CD8-positive, alpha-beta memory T cell (primary cell): ENCODE measurements at regions not wholly inside any gene's neighbourhood (a gene's known extent, or its start where the extent isn't known, plus 50 kb on each side); places are given as distances from the start of the nearest gene placed in this dataset.

Experiments used
- CTCF ChIA-PET: fragments of 350-600 bp; sonication (Branson Sonifier 250); formaldehyde crosslinking; loops from one replicate; lab custom pipeline; 2021; ENCODE audit warnings: antibody characterized with exemption; lab: Charles Lee
- POLR2A ChIA-PET: fragments of 350-600 bp; sonication (Branson Sonifier 250); formaldehyde crosslinking; loops from one replicate; lab custom pipeline; 2021; ENCODE audit warnings: antibody characterized with exemption; lab: Charles Lee
- DNase-seq, 5 donors: peaks; one replicate each; pipeline versions ENCODE4 v3.0.0 to v3.0.0-alpha.2; 2020 to 2022; ENCODE audit warnings: mixed read lengths in 1 of 5
- H3K27ac ChIP-seq: one replicate; pipeline ENCODE4 v1.7.0; 2013; ENCODE audit warnings: low read depth, mild to moderate bottlenecking, low read length, moderate library complexity
- H3K27me3 ChIP-seq: 2 replicates; pipeline ENCODE4 v1.7.0; 2013; ENCODE audit warnings: low read length, mild to moderate bottlenecking; ENCODE audit not compliant: insufficient read depth, poor library complexity, severe bottlenecking
- H3K36me3 ChIP-seq: 2 replicates; pipeline ENCODE4 v1.7.0; 2013; ENCODE audit warnings: mild to moderate bottlenecking, low read length, moderate library complexity; ENCODE audit not compliant: insufficient read depth
- H3K4me1 ChIP-seq: 2 replicates; pipeline ENCODE4 v1.7.0; 2013; ENCODE audit warnings: mild to moderate bottlenecking, low read length, moderate library complexity; ENCODE audit not compliant: insufficient read depth
- H3K4me3 ChIP-seq: 2 replicates; pipeline ENCODE4 v1.7.0; 2013; ENCODE audit warnings: mild to moderate bottlenecking, low read length
- H3K9me3 ChIP-seq: 2 replicates; pipeline ENCODE4 v1.7.0; 2013; ENCODE audit warnings: mild to moderate bottlenecking, low read length
- H3K27ac Mint-ChIP-seq, 8 donors: one replicate each; pipeline ENCODE4 v1.8.0; 2020 to 2021; ENCODE audit warnings: mixed read lengths in 8 of 8, mild to moderate bottlenecking in 6 of 8, inconsistent platforms in 3 of 8, moderate library complexity in 3 of 8
- H3K27me3 Mint-ChIP-seq, 2 donors: one replicate each; pipeline ENCODE4 v1.8.0; 2020 to 2021; ENCODE audit warnings: mixed read lengths in 2 of 2, mild to moderate bottlenecking in 1 of 2, moderate library complexity in 1 of 2
- H3K36me3 Mint-ChIP-seq, 3 donors: one replicate each; pipeline ENCODE4 v1.8.0; 2020 to 2021; ENCODE audit warnings: mixed read lengths in 3 of 3, inconsistent platforms in 1 of 3, mild to moderate bottlenecking in 1 of 3
- H3K4me1 Mint-ChIP-seq, 3 donors: one replicate each; pipeline ENCODE4 v1.8.0; 2020 to 2021; ENCODE audit warnings: mixed read lengths in 3 of 3, inconsistent platforms in 1 of 3, mild to moderate bottlenecking in 1 of 3
- H3K4me3 Mint-ChIP-seq, 7 donors: one replicate each; pipeline ENCODE4 v1.8.0; 2020 to 2021; ENCODE audit warnings: mixed read lengths in 7 of 7, mild to moderate bottlenecking in 6 of 7, moderate library complexity in 4 of 7, inconsistent platforms in 2 of 7
- H3K9me3 Mint-ChIP-seq, 5 donors: one replicate each; pipeline ENCODE4 v1.8.0; 2020 to 2022; ENCODE audit warnings: mixed read lengths in 5 of 5, mild to moderate bottlenecking in 3 of 5, moderate library complexity in 2 of 5, inconsistent platforms in 1 of 5

DNA sequence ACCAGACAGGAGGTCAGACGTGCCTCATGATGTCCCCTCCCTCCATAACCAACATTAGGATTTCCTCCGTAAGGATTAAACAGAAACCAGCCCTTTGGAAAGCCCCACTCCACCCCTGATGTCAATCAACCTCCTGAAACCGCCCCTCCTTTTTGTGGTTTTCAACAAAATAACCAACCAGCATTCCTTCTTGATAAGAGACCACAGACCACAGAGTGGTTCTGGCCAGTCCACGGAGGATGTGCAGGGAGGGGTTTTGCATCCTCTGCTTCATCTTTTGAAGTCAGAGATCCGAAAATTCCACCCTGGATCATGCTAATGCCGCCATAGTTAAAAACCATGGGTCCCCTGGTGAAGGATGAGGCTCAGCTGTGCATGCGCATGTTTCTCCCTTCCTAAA is 180.0 kb upstream of the CCDC150 start:
- DNase-seq = no peak
- peaks cover 10 to 14% (median 13%) of the 10 kb centered on the region in 3 donors for H3K4me1 Mint-ChIP-seq
- peaks cover 0 to 3% (median 0%) of the 10 kb centered on the region in 5 donors for H3K9me3 Mint-ChIP-seq
- H3K4me1 ChIP-seq = no peaks in the 10 kb centered on the region
- H3K36me3 Mint-ChIP-seq = no peaks in the 10 kb centered on the region
- POLR2A ChIA-PET = no interaction called here
- no peak overlapping the region for H3K27ac Mint-ChIP-seq
- no peaks in the 10 kb centered on the region for H3K9me3 ChIP-seq
- H3K27ac ChIP-seq = no peak overlapping the region
- CTCF ChIA-PET = no interaction called here
- no peak overlapping the region for H3K4me3 ChIP-seq
- H3K36me3 ChIP-seq = no peaks in the 10 kb centered on the region
- peaks cover 7% of the 10 kb centered on the region for H3K27me3 ChIP-seq
- H3K4me3 Mint-ChIP-seq = peak overlapping the region in 2 of 7 donors; percentile 4 to 16
- H3K27me3 Mint-ChIP-seq = peaks cover 25 to 63% of the 10 kb centered on the region in 2 donors

DNA sequence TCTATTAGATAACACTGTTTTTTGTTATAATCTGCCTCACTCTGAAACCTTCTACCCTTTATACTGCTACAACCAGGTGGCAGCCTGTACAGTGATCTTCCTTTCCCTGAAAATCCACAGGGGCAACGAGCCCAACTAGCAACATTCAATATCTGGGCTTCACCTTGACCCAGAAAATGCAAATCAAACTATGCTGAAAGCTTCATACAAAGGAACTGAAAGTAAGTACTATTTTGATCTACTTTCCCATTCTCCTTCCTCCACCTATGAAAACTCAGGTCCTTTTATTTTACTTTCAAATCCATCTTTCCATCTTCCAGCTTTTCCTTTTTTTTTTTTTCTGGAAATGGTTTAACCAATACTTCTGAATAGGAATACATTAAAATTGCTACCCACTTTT is 175.8 kb upstream of the CCDC150 start:
- Mint-ChIP-seq H3K27me3 (peaks cover 14 to 54% of the 10 kb centered on the region in 2 donors), H3K4me3 (no peak overlapping the region), H3K36me3 (no peaks in the 10 kb centered on the region), H3K27ac (no peak overlapping the region), H3K9me3 (peaks cover 0 to 3% (median 0%) of the 10 kb centered on the region in 5 donors), H3K4me1 (peaks cover 10 to 14% (median 13%) of the 10 kb centered on the region in 3 donors)
- no peaks in the 10 kb centered on the region for H3K9me3 ChIP-seq
- ChIA-PET CTCF (no interaction called here), POLR2A (no interaction called here)
- H3K27ac ChIP-seq = no peak overlapping the region
- H3K36me3 ChIP-seq = no peaks in the 10 kb centered on the region
- H3K27me3 ChIP-seq = peaks cover 6% of the 10 kb centered on the region
- no peak for DNase-seq
- no peak overlapping the region for H3K4me3 ChIP-seq
- no peaks in the 10 kb centered on the region for H3K4me1 ChIP-seq

DNA sequence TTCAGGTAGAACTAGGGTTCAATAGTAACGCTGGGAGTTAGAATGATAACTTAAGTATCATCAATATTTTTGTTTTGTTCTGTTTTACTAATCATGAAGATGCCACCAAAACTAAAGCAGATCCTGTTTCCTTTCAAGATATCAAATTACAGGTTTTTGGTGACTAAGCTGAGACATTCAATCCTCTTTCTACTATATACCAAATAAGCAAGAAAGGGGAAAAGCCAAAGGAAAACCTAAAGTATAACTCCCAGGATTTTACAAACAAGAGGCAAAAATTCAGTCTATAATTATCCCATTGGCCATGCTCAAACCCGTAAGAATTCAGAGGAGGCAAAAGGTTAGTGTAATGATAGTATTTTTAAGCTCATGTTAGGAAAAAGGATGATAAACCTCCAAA is 175.2 kb upstream of the CCDC150 start:
- Mint-ChIP-seq H3K36me3 (no peaks in the 10 kb centered on the region), H3K4me3 (no peak overlapping the region), H3K4me1 (peaks cover 7 to 8% (median 8%) of the 10 kb centered on the region in 3 donors), H3K9me3 (peaks cover 0 to 3% (median 0%) of the 10 kb centered on the region in 5 donors), H3K27ac (no peak overlapping the region), H3K27me3 (peaks cover 13 to 50% of the 10 kb centered on the region in 2 donors)
- POLR2A ChIA-PET = no interaction called here
- Histone ChIP-seq H3K27me3 (peaks cover under 1% of the 10 kb centered on the region), H3K9me3 (no peaks in the 10 kb centered on the region), H3K4me1 (no peaks in the 10 kb centered on the region), H3K36me3 (no peaks in the 10 kb centered on the region), H3K27ac (no peak overlapping the region), H3K4me3 (no peak overlapping the region)
- CTCF ChIA-PET = no interaction called here
- no peak for DNase-seq

DNA sequence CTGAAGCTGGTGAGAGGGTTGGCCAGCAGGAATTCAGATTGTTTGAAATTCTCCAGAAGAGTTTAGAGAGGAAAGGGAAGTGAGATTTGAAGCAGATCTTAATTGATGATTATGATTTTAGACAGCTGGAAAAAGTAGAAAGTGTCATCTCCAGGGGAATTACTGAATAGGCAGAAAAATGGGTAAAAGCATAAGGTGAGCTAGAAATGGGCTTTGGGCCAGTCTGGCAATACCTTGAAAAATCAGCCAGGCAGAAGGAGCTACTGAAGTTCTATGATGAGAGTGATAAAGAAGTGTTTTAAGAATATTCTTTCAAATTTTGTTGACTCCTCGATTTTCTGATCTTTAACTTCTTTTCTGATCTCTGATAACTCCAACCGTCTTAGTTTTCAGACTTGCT is 172.9 kb upstream of the CCDC150 start:
- no peaks in the 10 kb centered on the region for H3K27me3 ChIP-seq
- H3K27ac ChIP-seq = no peak overlapping the region
- no peaks in the 10 kb centered on the region for H3K36me3 ChIP-seq
- H3K4me3 Mint-ChIP-seq = no peak overlapping the region
- H3K4me1 ChIP-seq = no peaks in the 10 kb centered on the region
- no peak overlapping the region for H3K4me3 ChIP-seq
- POLR2A ChIA-PET = no interaction called here
- H3K9me3 ChIP-seq = no peaks in the 10 kb centered on the region
- no peaks in the 10 kb centered on the region for H3K36me3 Mint-ChIP-seq
- peaks cover 6 to 31% of the 10 kb centered on the region in 2 donors for H3K27me3 Mint-ChIP-seq
- H3K4me1 Mint-ChIP-seq = no peaks in the 10 kb centered on the region
- H3K9me3 Mint-ChIP-seq = no peaks in the 10 kb centered on the region
- no peak overlapping the region for H3K27ac Mint-ChIP-seq
- DNase-seq = no peak
- CTCF ChIA-PET = interaction anchor here (0.9 kb wide), 1 partner anchor 14 kb away, joined by 3 read pairs; no protein-coding TSS in a partner anchor

DNA sequence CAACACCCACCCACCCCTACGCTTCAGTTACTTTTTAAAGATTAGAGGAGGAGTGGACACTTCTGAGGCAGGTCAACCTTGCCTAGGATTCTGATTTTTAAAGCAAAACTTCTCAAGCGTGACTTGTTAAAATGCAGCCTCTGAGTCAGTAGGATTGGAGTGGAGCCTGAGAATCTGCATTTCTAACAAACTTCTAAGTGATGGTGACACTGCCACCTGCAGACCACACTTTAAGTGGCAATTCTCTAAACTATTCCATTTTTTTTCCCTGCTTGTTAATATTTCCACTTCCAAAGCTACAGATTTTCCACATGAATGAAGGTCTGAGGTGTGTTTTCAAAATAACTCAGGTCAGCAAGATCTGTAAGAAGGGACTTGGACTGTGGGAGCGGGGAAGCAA is 171.1 kb upstream of the CCDC150 start:
- DNase-seq = no peak
- no peak overlapping the region for H3K4me3 ChIP-seq
- H3K27me3 ChIP-seq = no peaks in the 10 kb centered on the region
- H3K9me3 ChIP-seq = no peaks in the 10 kb centered on the region
- H3K36me3 Mint-ChIP-seq = no peaks in the 10 kb centered on the region
- no peaks in the 10 kb centered on the region for H3K9me3 Mint-ChIP-seq
- ChIA-PET CTCF (no interaction called here), POLR2A (no interaction called here)
- H3K27me3 Mint-ChIP-seq = peaks cover 6 to 29% of the 10 kb centered on the region in 2 donors
- no peaks in the 10 kb centered on the region for H3K36me3 ChIP-seq
- no peaks in the 10 kb centered on the region for H3K4me1 Mint-ChIP-seq
- no peaks in the 10 kb centered on the region for H3K4me1 ChIP-seq
- H3K27ac ChIP-seq = no peak overlapping the region
- no peak overlapping the region for H3K4me3 Mint-ChIP-seq
- no peak overlapping the region for H3K27ac Mint-ChIP-seq

DNA sequence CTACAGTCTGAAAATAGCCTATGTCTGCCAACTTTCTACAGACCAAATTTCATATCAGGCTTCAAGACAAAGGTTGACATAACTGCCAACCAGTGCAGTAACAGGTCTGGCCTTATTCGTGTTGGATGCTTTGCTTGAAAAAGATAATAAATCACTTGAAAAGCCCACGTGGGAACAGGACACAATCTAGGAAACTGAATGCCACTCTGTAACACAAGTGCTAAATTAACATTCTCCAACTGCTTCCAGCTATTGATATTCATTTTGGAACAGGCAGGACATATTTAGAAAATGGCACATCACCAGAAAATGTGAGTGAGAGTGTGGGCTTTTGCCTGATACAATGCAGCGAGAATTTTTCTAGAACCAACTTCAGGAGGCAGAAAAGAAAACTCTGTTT is 165.9 kb upstream of the CCDC150 start:
- H3K4me3 Mint-ChIP-seq = no peak overlapping the region
- POLR2A ChIA-PET = no interaction called here

DNA sequence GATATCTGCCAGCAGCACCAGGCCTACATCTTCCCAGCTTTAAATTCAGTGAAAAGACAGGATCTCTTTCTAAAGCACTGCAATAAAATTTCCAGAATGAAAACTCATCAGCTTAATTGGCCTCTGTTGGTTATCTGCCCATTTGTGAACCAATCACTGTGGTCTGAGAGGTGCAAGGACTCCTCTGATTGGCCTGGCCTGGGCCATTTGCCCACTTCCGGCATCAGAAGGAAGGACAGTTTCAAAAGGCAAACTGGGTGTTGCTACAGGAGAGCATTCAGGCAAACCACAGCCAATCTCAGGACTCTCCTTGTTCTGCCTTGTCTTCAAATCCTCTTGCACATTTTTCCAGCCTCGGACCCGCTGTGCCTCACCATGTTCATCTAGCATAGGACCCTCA is 163.9 kb upstream of the CCDC150 start:
- H3K4me1 ChIP-seq = no peaks in the 10 kb centered on the region
- H3K27ac Mint-ChIP-seq = no peak overlapping the region
- peaks cover 2 to 14% of the 10 kb centered on the region in 2 donors for H3K27me3 Mint-ChIP-seq
- no peaks in the 10 kb centered on the region for H3K4me1 Mint-ChIP-seq
- H3K4me3 ChIP-seq = no peak overlapping the region
- no peaks in the 10 kb centered on the region for H3K9me3 ChIP-seq
- no peak overlapping the region for H3K27ac ChIP-seq
- no peaks in the 10 kb centered on the region for H3K36me3 ChIP-seq
- H3K36me3 Mint-ChIP-seq = no peaks in the 10 kb centered on the region
- H3K4me3 Mint-ChIP-seq = no peak overlapping the region
- no peaks in the 10 kb centered on the region for H3K27me3 ChIP-seq
- ChIA-PET POLR2A (no interaction called here), CTCF (no interaction called here)
- DNase-seq = no peak
- H3K9me3 Mint-ChIP-seq = no peaks in the 10 kb centered on the region

More for the DNA sequence above, 165.9 kb upstream of the CCDC150 start:
- Mint-ChIP-seq H3K9me3 (no peaks in the 10 kb centered on the region), H3K27ac (no peak overlapping the region), H3K4me1 (no peaks in the 10 kb centered on the region), H3K27me3 (peaks cover 2 to 10% of the 10 kb centered on the region in 2 donors), H3K36me3 (no peaks in the 10 kb centered on the region)
- no peak overlapping the region for H3K27ac ChIP-seq
- H3K36me3 ChIP-seq = no peaks in the 10 kb centered on the region
- DNase-seq = no peak
- H3K4me3 ChIP-seq = no peak overlapping the region
- no peaks in the 10 kb centered on the region for H3K27me3 ChIP-seq
- H3K4me1 ChIP-seq = no peaks in the 10 kb centered on the region
- CTCF ChIA-PET = interaction anchor here (0.9 kb wide), 1 partner anchor 20 kb away, joined by 3 read pairs; no protein-coding TSS in a partner anchor
- H3K9me3 ChIP-seq = no peaks in the 10 kb centered on the region

DNA sequence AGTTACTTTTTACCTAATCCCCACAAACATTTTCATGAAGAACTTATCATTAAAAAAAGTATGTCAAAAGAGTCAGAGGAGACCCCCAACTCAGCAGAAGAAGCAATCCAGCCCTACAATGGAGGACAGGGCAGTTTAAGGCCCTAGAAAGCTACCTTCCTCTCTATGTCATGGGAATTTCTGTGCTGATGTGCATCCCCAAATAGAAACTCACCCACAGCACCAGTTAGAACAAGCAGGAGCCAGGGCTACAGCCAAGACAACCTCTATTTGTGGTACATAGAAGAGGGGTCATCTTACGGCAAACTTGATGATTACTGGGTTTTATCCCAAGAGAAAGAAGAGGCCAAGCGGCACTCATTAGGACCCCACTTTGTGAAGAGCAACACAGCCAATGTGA is 160.9 kb upstream of the CCDC150 start:
- no peaks in the 10 kb centered on the region for H3K4me1 Mint-ChIP-seq
- CTCF ChIA-PET = no interaction called here

More for the DNA sequence above, 160.9 kb upstream of the CCDC150 start:
- Mint-ChIP-seq H3K36me3 (no peaks in the 10 kb centered on the region), H3K27me3 (peaks cover 0 to 17% of the 10 kb centered on the region in 2 donors), H3K27ac (peak overlapping the region in 1 of 8 donors; percentile 22), H3K4me3 (no peak overlapping the region), H3K9me3 (no peaks in the 10 kb centered on the region)
- H3K27ac ChIP-seq = no peak overlapping the region
- no peaks in the 10 kb centered on the region for H3K9me3 ChIP-seq
- POLR2A ChIA-PET = no interaction called here
- no peaks in the 10 kb centered on the region for H3K27me3 ChIP-seq
- no peaks in the 10 kb centered on the region for H3K36me3 ChIP-seq
- no peaks in the 10 kb centered on the region for H3K4me1 ChIP-seq
- H3K4me3 ChIP-seq = no peak overlapping the region
- no peak for DNase-seq
